NB4 (cell line): ENCODE measurements at regions not wholly inside any gene's neighbourhood (a gene's known extent, or its start where the extent isn't known, plus 50 kb on each side); places are given as distances from the start of the nearest gene placed in this dataset.

Experiments used
- DNase-seq: peaks from one replicate; pipeline ENCODE4 v3.0.0; 2010; ENCODE audit warnings: low read depth
- H3K4me3 ChIP-seq: one replicate; pipeline ENCODE4 v1.5.1; 2011; ENCODE audit warnings: mild to moderate bottlenecking, low read depth, low read length, moderate library complexity
- CTCF ChIP-seq: IDR thresholded peaks from one replicate; pipeline ENCODE4 v1.5.1; 2012; ENCODE audit warnings: low read depth, low read length
- MAX ChIP-seq: IDR thresholded peaks from 2 replicates; pipeline ENCODE4 v1.6.1; 2011; ENCODE audit warnings: low read depth, low read length
- MYC ChIP-seq: IDR thresholded peaks from 2 replicates; pipeline ENCODE4 v1.6.1; 2011; ENCODE audit warnings: low read depth, low read length
- POLR2A ChIP-seq: IDR thresholded peaks from 2 replicates; pipeline ENCODE4 v1.6.1; 2011; ENCODE audit warnings: mild to moderate bottlenecking; ENCODE audit not compliant: insufficient read length; ENCODE audit errors: extremely low read depth

GRCh38 chr7:138400400-138400886 lies 59.6 kb upstream of the TRIM24 start:
- no peak for DNase-seq

DNA sequence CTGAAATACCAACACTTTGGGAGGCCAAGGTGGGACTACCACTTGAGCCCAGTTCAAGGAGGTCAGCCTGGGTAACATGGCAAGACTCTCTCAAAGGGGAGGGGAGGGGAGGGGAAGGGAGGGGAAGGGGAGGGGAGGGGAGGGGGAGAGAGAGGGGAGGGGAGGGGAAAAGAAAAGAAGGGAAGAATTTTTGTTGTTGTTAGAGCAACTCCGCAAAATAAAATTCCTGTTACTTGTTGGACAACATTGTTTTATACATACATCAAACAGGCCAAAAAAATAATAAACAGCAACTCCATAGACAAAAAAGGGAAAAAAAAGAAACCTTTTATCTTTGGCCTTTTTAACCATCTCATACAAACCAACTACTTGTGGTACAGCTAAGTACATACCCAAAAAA lies 57.3 kb upstream of the TRIM24 start:
- no peak for DNase-seq
- no peak for TF ChIP-seq POLR2A
- no peak for TF ChIP-seq MAX
- TF ChIP-seq CTCF = no peak
- no peak for TF ChIP-seq MYC
- no peak overlapping the region for H3K4me3 ChIP-seq

More at GRCh38 chr7:138400400-138400886, 59.6 kb upstream of the TRIM24 start:
- TF ChIP-seq CTCF = no peak
- no peak for TF ChIP-seq MYC
- TF ChIP-seq MAX = no peak
- no peak for TF ChIP-seq POLR2A
- no peak overlapping the region for H3K4me3 ChIP-seq

- H3K4me3 ChIP-seq = no peak overlapping the region
- no peak for DNase-seq
- TF ChIP-seq MAX (no peak), MYC (no peak), CTCF (no peak), POLR2A (no peak)
Measured at GRCh38 chr7:138405496-138405895, 54.6 kb upstream of the TRIM24 start.

DNA sequence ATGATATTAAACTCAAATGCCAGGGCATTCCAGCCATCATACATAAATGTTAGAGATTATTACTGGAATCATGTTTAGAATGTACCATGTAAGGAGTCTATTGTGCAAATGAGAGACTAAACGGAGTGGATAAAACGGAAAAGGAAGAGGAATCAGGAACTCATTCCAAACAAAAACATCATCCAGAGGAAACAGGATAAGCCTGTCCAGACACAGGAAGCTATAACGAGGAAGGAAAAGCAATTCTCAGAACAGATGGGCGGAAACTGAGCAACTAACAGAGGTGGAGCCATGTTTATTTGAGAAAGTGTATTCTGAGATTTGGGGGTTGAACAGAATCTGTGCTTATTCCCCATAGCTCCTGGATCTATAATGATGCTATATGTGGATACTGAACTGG lies 52.3 kb upstream of the TRIM24 start:
- DNase-seq = no peak
- TF ChIP-seq MYC (no peak), POLR2A (no peak), MAX (no peak), CTCF (no peak)
- no peak overlapping the region for H3K4me3 ChIP-seq
